Neural crest cell (in vitro differentiated cells): ENCODE measurements at regions not wholly inside any gene's neighbourhood (a gene's known extent, or its start where the extent isn't known, plus 50 kb on each side); places are given as distances from the start of the nearest gene placed in this dataset.
A peak's percentile ranks its signal among the peaks of the same experiment; 100 is the strongest.

Experiments used
- DNase-seq: peaks from one replicate; pipeline ENCODE4 v3.0.0; 2021; ENCODE audit warnings: low read depth, mixed read lengths, low spot score
- H3K27ac Mint-ChIP-seq: one replicate; pipeline ENCODE4 v1.8.0; 2021; ENCODE audit warnings: mild to moderate bottlenecking, mixed read lengths; ENCODE audit not compliant: unreplicated experiment
- H3K27me3 Mint-ChIP-seq: 2 replicates; pipeline ENCODE4 v1.8.0; 2021; ENCODE audit warnings: low read depth, mild to moderate bottlenecking, mixed read lengths
- H3K36me3 Mint-ChIP-seq: 2 replicates; pipeline ENCODE4 v1.8.0; 2021; ENCODE audit warnings: low read depth, mild to moderate bottlenecking, mixed read lengths
- H3K4me1 Mint-ChIP-seq: 2 replicates; pipeline ENCODE4 v1.8.0; 2021; ENCODE audit warnings: mixed read lengths
- H3K4me3 Mint-ChIP-seq: one replicate; pipeline ENCODE4 v1.8.0; 2021; ENCODE audit warnings: mild to moderate bottlenecking, mixed read lengths
- H3K9me3 Mint-ChIP-seq: 2 replicates; pipeline ENCODE4 v1.8.0; 2021; ENCODE audit warnings: mixed read lengths
- TF ChIP-seq, protein P1 (sequence below): fragments of 200-600 bp; sonication (generic); conservative IDR thresholded peaks from 2 replicates; pipeline ENCODE4 v1.5.0; 2021; ENCODE audit warnings: antibody characterized with exemption, mild to moderate bottlenecking

DNA sequence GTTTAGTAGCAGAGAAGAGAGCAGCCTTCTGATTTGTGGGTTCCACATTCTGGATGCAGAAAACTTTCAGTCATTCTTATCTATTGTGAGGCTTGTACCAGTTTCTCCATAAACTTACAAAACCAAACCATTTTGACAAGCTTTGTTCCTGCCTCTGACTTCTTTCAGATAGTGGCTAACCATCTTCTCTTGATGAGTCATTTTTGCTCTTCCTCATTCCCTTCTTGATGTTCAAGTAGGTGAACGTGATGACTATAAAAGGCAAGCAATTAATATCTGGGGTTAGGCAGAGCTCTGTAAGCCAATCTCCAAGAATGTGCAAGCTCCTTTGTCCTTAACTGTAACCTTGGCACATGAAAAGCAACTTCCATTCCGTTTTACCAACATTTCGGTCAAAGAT lies 2083.1 kb upstream of the PIK3C3 start:
- H3K4me1 Mint-ChIP-seq = peaks cover 14% of the 10 kb centered on the region
- TF ChIP-seq, protein P1, sequence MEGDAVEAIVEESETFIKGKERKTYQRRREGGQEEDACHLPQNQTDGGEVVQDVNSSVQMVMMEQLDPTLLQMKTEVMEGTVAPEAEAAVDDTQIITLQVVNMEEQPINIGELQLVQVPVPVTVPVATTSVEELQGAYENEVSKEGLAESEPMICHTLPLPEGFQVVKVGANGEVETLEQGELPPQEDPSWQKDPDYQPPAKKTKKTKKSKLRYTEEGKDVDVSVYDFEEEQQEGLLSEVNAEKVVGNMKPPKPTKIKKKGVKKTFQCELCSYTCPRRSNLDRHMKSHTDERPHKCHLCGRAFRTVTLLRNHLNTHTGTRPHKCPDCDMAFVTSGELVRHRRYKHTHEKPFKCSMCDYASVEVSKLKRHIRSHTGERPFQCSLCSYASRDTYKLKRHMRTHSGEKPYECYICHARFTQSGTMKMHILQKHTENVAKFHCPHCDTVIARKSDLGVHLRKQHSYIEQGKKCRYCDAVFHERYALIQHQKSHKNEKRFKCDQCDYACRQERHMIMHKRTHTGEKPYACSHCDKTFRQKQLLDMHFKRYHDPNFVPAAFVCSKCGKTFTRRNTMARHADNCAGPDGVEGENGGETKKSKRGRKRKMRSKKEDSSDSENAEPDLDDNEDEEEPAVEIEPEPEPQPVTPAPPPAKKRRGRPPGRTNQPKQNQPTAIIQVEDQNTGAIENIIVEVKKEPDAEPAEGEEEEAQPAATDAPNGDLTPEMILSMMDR = no peak
- no peaks in the 10 kb centered on the region for H3K27me3 Mint-ChIP-seq

DNA sequence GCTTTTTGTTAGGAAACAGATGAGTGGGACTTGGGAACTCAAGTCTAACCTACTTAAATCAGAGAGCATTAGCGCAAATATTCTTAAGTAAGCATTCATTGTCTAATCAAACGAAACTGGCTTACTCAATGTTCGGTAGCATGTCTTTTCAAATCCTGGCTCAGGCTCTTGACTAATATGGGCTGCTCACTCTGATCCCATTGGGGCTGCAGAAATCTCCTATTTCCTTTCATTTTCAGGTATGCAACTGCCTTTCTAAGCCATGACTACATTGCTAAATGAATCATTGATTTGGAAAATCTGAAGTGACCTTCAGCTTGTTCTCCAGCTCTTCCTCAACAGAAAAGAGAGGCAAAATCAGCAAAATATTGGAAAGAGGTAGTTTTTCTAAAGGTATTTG lies 2084.4 kb upstream of the PIK3C3 start:
- Mint-ChIP-seq H3K27me3 (no peaks in the 10 kb centered on the region), H3K27ac (no peak overlapping the region), H3K4me1 (peaks cover 7% of the 10 kb centered on the region), H3K9me3 (no peaks in the 10 kb centered on the region), H3K4me3 (no peak overlapping the region), H3K36me3 (no peaks in the 10 kb centered on the region)
- no peak for DNase-seq
- TF ChIP-seq, protein P1 = no peak

More for the DNA sequence above, 2083.1 kb upstream of the PIK3C3 start:
- H3K36me3 Mint-ChIP-seq = no peaks in the 10 kb centered on the region
- no peak overlapping the region for H3K4me3 Mint-ChIP-seq
- DNase-seq = no peak
- no peak overlapping the region for H3K27ac Mint-ChIP-seq
- H3K9me3 Mint-ChIP-seq = no peaks in the 10 kb centered on the region

DNA sequence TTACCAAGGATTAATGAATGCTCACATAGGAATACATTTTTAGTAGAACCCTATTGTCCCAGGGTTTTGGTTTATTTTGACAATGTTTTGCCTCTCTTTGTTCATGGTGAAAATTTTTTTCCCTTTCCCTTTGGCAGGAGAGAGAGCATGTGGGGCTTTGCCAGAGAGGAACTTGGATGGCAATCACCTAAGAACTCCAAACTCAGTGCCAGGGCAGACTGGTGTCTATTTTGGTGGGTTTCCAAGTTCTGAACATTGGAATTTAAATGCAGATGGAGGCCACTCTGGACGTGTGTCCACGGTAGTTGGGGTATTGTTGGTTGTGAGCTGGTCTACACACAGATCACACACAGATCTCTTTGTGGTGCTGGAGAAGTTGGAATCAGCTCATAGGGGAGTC lies 2091.1 kb upstream of the PIK3C3 start:
- H3K9me3 Mint-ChIP-seq = no peaks in the 10 kb centered on the region
- H3K4me1 Mint-ChIP-seq = no peaks in the 10 kb centered on the region
- DNase-seq = no peak
- TF ChIP-seq, protein P1 = no peak
- no peaks in the 10 kb centered on the region for H3K27me3 Mint-ChIP-seq
- no peak overlapping the region for H3K4me3 Mint-ChIP-seq
- H3K27ac Mint-ChIP-seq = no peak overlapping the region
- no peaks in the 10 kb centered on the region for H3K36me3 Mint-ChIP-seq

DNA sequence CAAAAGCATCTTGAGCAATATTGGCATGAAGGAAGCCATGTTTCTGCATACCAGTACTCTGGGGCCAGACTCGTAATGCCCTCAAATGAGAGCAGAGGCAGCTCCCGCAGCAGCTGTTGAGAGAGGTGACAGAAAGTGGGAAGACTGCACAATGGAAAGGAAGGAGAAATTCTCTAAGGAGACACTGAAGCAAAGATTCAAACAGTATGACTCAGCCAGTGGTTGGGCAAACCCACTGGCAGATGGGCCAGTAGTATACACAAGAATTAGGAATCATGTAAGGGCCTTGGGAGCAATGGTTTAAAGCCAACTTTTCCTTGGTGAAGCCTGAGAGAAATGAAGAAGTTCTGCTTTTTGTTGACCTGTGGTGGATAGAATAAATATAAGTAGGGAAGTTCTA lies 2092.7 kb upstream of the PIK3C3 start:
- no peak for DNase-seq
- Mint-ChIP-seq H3K27me3 (no peaks in the 10 kb centered on the region), H3K36me3 (no peaks in the 10 kb centered on the region), H3K9me3 (no peaks in the 10 kb centered on the region), H3K4me3 (no peak overlapping the region), H3K4me1 (no peaks in the 10 kb centered on the region), H3K27ac (no peak overlapping the region)
- TF ChIP-seq, protein P1 = no peak

DNA sequence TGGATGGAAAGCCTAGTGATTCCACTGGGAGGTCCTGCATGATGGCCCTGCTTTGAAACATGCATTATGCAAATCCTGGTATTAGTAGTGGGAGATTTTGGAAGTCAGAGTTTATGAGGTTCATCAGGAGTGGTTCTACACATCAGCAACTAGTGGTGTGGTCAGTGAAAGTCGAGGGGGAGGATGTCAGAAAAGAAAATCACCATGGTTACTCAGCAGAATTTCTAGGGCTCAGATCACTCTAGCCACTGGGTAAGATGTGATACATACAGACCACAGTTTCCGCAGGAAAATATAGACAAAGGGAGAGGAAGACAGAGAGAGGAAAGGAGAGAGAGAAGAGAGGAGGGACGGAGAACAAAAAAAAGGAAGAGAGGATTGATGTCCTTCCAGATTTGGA lies 2100.7 kb upstream of the PIK3C3 start:
- TF ChIP-seq, protein P1 = no peak
- peaks cover 12% of the 10 kb centered on the region for H3K4me1 Mint-ChIP-seq
- H3K27ac Mint-ChIP-seq = peak overlapping the region; percentile 44
- H3K9me3 Mint-ChIP-seq = no peaks in the 10 kb centered on the region
- no peak for DNase-seq
- H3K4me3 Mint-ChIP-seq = no peak overlapping the region
- no peaks in the 10 kb centered on the region for H3K27me3 Mint-ChIP-seq
- H3K36me3 Mint-ChIP-seq = no peaks in the 10 kb centered on the region

DNA sequence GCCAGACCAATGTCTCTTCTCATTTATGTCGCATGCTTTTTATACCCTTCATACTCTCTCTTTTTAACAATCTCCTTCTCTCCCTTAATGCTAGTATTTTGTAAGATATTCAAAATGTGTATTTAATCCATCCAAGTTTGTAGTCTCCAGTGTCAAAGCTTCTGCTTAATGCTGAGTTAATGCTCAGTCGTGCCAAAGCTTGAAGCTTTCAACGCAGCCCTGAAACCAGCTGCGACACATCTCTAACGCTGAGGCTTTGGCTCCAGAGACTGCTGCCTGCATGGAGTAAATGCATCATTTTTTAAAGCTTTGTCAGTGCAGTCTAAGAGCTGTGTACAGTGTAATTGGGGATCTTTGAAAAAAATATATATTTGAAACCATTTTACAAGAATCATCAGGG lies 2108.8 kb upstream of the PIK3C3 start:
- peaks cover 40% of the 10 kb centered on the region for H3K4me1 Mint-ChIP-seq
- TF ChIP-seq, protein P1 = no peak
- DNase-seq = no peak
- H3K9me3 Mint-ChIP-seq = no peaks in the 10 kb centered on the region
- H3K27me3 Mint-ChIP-seq = peaks cover 1% of the 10 kb centered on the region
- H3K27ac Mint-ChIP-seq = no peak overlapping the region
- no peak overlapping the region for H3K4me3 Mint-ChIP-seq
- H3K36me3 Mint-ChIP-seq = no peaks in the 10 kb centered on the region
